ENCODE measurements at regions not wholly inside any gene's neighbourhood (a gene's known extent, or its start where the extent isn't known, plus 50 kb on each side); places are given as distances from the start of the nearest gene placed in this dataset.

- TF ChIP-seq CTCF (IDR thresholded peaks at IDR 0.05) = no peak
- no peak for TF ChIP-seq POLR2A (IDR thresholded peaks at IDR 0.05)
- TF ChIP-seq POLR2AphosphoS5 (IDR thresholded peaks at IDR 0.05) = no peak
Measured at GRCh38 chr6:166050559-166050958, 117.1 kb downstream of the TBXT start.

Measured in prostate gland (tissue), 2 donors.